ENCODE measurements at regions not wholly inside any gene's neighbourhood (a gene's known extent, or its start where the extent isn't known, plus 50 kb on each side); places are given as distances from the start of the nearest gene placed in this dataset.
"Not testable (repeated sequence)": the region's sequence is repeated elsewhere in the genome, so short reads cannot be mapped to it uniquely, and the experiment has no call there.

GRCh38 chr6:159440911-159441703, 251.9 kb downstream of the SOD2 start:
- no peak for DNase-seq (ENCODE audit: low spot score)

- DNase-seq (ENCODE audit: low spot score), result no peak
Observed at GRCh38 chr6:159440349-159440748, 252.7 kb downstream of the SOD2 start.

- DNase-seq (ENCODE audit: low spot score), result no peak
Observed at GRCh38 chr6:159439651-159440050, 253.4 kb downstream of the SOD2 start.

- DNase-seq (ENCODE audit: low spot score), result no peak
Observed at GRCh38 chr6:159438106-159438505, 254.9 kb downstream of the SOD2 start.

- DNase-seq (ENCODE audit: low spot score), result no peak
Observed at GRCh38 chr6:159436581-159436980, 256.5 kb downstream of the SOD2 start.

- DNase-seq (ENCODE audit: low spot score), result no peak
Observed at GRCh38 chr6:159435701-159436100, 257.3 kb downstream of the SOD2 start.

- DNase-seq (ENCODE audit: low spot score), result no peak
Observed at GRCh38 chr6:159434410-159434809, 258.6 kb downstream of the SOD2 start.

GRCh38 chr6:159433550-159433949, 259.5 kb downstream of the SOD2 start:
- DNase-seq (ENCODE audit: low spot score), result no peak

GRCh38 chr6:159431750-159432149, 261.3 kb downstream of the SOD2 start:
- no peak for DNase-seq (ENCODE audit: low spot score)

GRCh38 chr6:159430323-159430722, 261.1 kb downstream of the FNDC1 start:
- DNase-seq (ENCODE audit: low spot score), result no peak

- no peak for DNase-seq (ENCODE audit: low spot score)
Observed at GRCh38 chr6:159429433-159429832, 260.2 kb downstream of the FNDC1 start.

GRCh38 chr6:159427771-159428170, 258.6 kb downstream of the FNDC1 start:
- no peak for DNase-seq (ENCODE audit: low spot score)

- DNase-seq (ENCODE audit: low spot score), result no peak
Observed at GRCh38 chr6:159427335-159427734, 258.1 kb downstream of the FNDC1 start.

GRCh38 chr6:159425421-159425820, 256.2 kb downstream of the FNDC1 start:
- no peak for DNase-seq (ENCODE audit: low spot score)

- no peak for DNase-seq (ENCODE audit: low spot score)
Observed at GRCh38 chr6:159422041-159422984, 253.1 kb downstream of the FNDC1 start.

GRCh38 chr6:159421586-159421985, 252.4 kb downstream of the FNDC1 start:
- DNase-seq (ENCODE audit: low spot score), result no peak

GRCh38 chr6:159418997-159419396, 249.8 kb downstream of the FNDC1 start:
- DNase-seq (ENCODE audit: low spot score), result no peak

GRCh38 chr6:159416891-159417560, 247.8 kb downstream of the FNDC1 start:
- DNase-seq (ENCODE audit: low spot score), result no peak

GRCh38 chr6:159415540-159415939, 246.3 kb downstream of the FNDC1 start:
- DNase-seq (ENCODE audit: low spot score), result no peak

GRCh38 chr6:159414711-159415110, 245.5 kb downstream of the FNDC1 start:
- no peak for DNase-seq (ENCODE audit: low spot score)

GRCh38 chr6:159407211-159407780, 238.1 kb downstream of the FNDC1 start:
- not testable (repeated sequence) for DNase-seq (ENCODE audit: low spot score)

GRCh38 chr6:159404296-159404695, 235.1 kb downstream of the FNDC1 start:
- no peak for DNase-seq (ENCODE audit: low spot score)

Data from activated CD4-positive, alpha-beta T cell treated with anti-CD3 and anti-CD28 coated beads, Interleukin-2, Interleukin-4, amounts not matched to agents 100 ng/mL and 50 ng/mL, durations not matched to agents 16 hours and 8 hours (primary cell).